GM12874 (cell line): ENCODE measurements at regions not wholly inside any gene's neighbourhood (a gene's known extent, or its start where the extent isn't known, plus 50 kb on each side); places are given as distances from the start of the nearest gene placed in this dataset.

Experiments used
- CTCF ChIP-seq: IDR thresholded peaks from 2 replicates; pipeline ENCODE4 v1.5.1; 2011; ENCODE audit warnings: low read depth, mild to moderate bottlenecking, control low read depth, low read length, moderate library complexity; ENCODE audit not compliant: insufficient read depth

GRCh38 chr1:157237522-157237921, 99.3 kb upstream of the ETV3 start:
- TF ChIP-seq CTCF, result no peak

- TF ChIP-seq CTCF, result no peak
These were observed 97.9 kb upstream of the ETV3 start for GRCh38 chr1:157236072-157236471.

GRCh38 chr1:157235307-157235706, 97.1 kb upstream of the ETV3 start:
- no peak for TF ChIP-seq CTCF

- TF ChIP-seq CTCF, result no peak
These were observed 96.6 kb upstream of the ETV3 start for GRCh38 chr1:157234705-157235273.

- TF ChIP-seq CTCF, result no peak
These were observed 94.9 kb upstream of the ETV3 start for GRCh38 chr1:157233131-157233530.

- no peak for TF ChIP-seq CTCF
These were observed 93.8 kb upstream of the ETV3 start for GRCh38 chr1:157231846-157232525.

- TF ChIP-seq CTCF, result no peak
These were observed 92.3 kb upstream of the ETV3 start for GRCh38 chr1:157230500-157230899.
